ENCODE measurements at regions not wholly inside any gene's neighbourhood (a gene's known extent, or its start where the extent isn't known, plus 50 kb on each side); places are given as distances from the start of the nearest gene placed in this dataset.

- no peak overlapping the region for H3K27ac ChIP-seq
- no peak overlapping the region for H3K4me3 ChIP-seq
- no peaks in the 10 kb centered on the region for H3K36me3 ChIP-seq
- TF ChIP-seq CTCF (IDR thresholded peaks at IDR 0.05) (no peak), POLR2A (IDR thresholded peaks at IDR 0.05) (no peak)
- no peak for DNase-seq
- WGBS (ENCODE audit: insufficient coverage, low coverage, low lambda C conversion rate, missing lambda C conversion rate) = 80% methylated on average over 5 of the region's 6 CpGs
- intact Hi-C loops (cut with DNase I) = no loop called here
- no peaks in the 10 kb centered on the region for H3K4me1 ChIP-seq
- H3K9me3 ChIP-seq = no peaks in the 10 kb centered on the region
- H3K27me3 ChIP-seq = no peaks in the 10 kb centered on the region
- no peak for ATAC-seq
These were observed 135.7 kb upstream of the FOXF1 start for GRCh38 chr16:86374603-86375130.

GRCh38 chr16:86375364-86375763 is 135.0 kb upstream of the FOXF1 start:
- Histone ChIP-seq H3K27ac (no peak overlapping the region), H3K27me3 (no peaks in the 10 kb centered on the region), H3K36me3 (no peaks in the 10 kb centered on the region), H3K4me1 (no peaks in the 10 kb centered on the region), H3K9me3 (no peaks in the 10 kb centered on the region), H3K4me3 (no peak overlapping the region)
- TF ChIP-seq CTCF (IDR thresholded peaks at IDR 0.05) = no peak
- TF ChIP-seq POLR2A (IDR thresholded peaks at IDR 0.05) = no peak
- DNase-seq (no peak), ATAC-seq (no peak)
- intact Hi-C loops (cut with DNase I) = no loop called here
- 54% methylated on average over 5 of the region's 5 CpGs for WGBS (ENCODE audit: insufficient coverage, low coverage, low lambda C conversion rate, missing lambda C conversion rate)

GRCh38 chr16:86375851-86376250 is 134.5 kb upstream of the FOXF1 start:
- Histone ChIP-seq H3K36me3 (no peaks in the 10 kb centered on the region), H3K27me3 (no peaks in the 10 kb centered on the region), H3K4me3 (no peak overlapping the region), H3K27ac (no peak overlapping the region), H3K9me3 (no peaks in the 10 kb centered on the region), H3K4me1 (no peaks in the 10 kb centered on the region)
- ATAC-seq (no peak), DNase-seq (no peak)
- intact Hi-C loops (cut with DNase I) = no loop called here
- TF ChIP-seq CTCF (IDR thresholded peaks at IDR 0.05) = no peak
- no peak for TF ChIP-seq POLR2A (IDR thresholded peaks at IDR 0.05)
- 64% methylated on average over 8 of the region's 9 CpGs for WGBS (ENCODE audit: insufficient coverage, low coverage, low lambda C conversion rate, missing lambda C conversion rate)

- DNase-seq = no peak
- WGBS (ENCODE audit: insufficient coverage, low coverage, low lambda C conversion rate, missing lambda C conversion rate) = 75% methylated on average over 4 of the region's 4 CpGs
- intact Hi-C loops (cut with DNase I) = no loop called here
- Histone ChIP-seq H3K4me3 (no peak overlapping the region), H3K4me1 (no peaks in the 10 kb centered on the region), H3K9me3 (no peaks in the 10 kb centered on the region), H3K36me3 (no peaks in the 10 kb centered on the region), H3K27me3 (no peaks in the 10 kb centered on the region), H3K27ac (no peak overlapping the region)
- no peak for ATAC-seq
- TF ChIP-seq POLR2A (IDR thresholded peaks at IDR 0.05) (no peak), CTCF (IDR thresholded peaks at IDR 0.05) (no peak)
These were observed 133.5 kb upstream of the FOXF1 start for GRCh38 chr16:86376837-86377236.
